ENCODE measurements at regions not wholly inside any gene's neighbourhood (a gene's known extent, or its start where the extent isn't known, plus 50 kb on each side); places are given as distances from the start of the nearest gene placed in this dataset.
"Not testable (repeated sequence)": the region's sequence is repeated elsewhere in the genome, so short reads cannot be mapped to it uniquely, and the experiment has no call there.

DNA sequence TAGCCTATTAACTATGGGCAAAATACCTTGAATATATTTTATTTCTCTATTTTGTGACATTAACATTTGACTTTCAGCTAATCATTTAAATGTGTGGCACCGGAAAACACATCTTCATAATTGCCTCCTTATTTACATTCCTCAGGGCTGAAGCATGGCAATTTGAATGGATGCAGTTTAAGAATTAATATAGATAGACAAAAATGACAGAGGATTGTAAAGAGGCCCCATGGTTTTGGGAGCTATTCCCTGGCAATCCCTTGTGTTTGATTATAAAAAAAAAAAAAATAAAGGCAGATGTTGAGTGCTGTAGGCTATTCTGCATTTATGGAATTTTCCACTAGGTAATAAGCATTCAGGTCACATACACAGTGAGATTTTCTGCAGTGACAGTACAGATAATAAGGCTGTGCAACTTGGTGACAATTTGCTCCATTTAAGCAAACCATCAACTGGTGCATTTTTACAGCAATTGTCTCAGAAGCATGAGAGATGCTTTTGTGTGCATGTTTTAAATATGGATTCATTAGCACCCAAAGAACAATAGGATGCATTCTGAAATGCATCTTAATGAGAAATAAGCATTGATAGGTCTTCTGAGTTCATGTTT is 123.2 kb upstream of the SLC38A4 start:
- no peak for DNase-seq

- no peak for DNase-seq
Measured at GRCh38 chr12:46950094-46950493, 124.3 kb upstream of the SLC38A4 start.

GRCh38 chr12:46952880-46953483 is 126.4 kb upstream of the PCED1B start:
- no peak for DNase-seq

- DNase-seq = no peak
Measured at GRCh38 chr12:46956451-46957035, 122.9 kb upstream of the PCED1B start.

DNA sequence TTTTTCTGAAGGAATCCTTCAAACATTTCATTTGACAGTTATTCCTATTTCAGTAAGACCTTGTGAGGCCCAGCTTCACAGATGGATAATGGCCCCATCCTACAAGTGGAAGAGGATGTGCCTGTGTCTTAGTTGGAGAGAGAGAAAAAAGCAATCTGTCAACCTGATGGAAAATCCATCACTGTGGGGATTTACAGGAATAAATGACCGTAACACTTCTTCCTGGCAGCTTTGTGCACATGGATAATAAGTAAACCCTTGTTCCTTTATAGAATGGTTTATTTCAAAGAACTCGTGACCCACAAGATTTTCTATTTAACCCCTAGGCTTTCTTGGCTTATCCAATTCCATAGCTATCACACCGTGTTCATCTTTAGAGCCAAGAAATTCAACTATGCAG is 121.4 kb upstream of the PCED1B start:
- DNase-seq = no peak

DNA sequence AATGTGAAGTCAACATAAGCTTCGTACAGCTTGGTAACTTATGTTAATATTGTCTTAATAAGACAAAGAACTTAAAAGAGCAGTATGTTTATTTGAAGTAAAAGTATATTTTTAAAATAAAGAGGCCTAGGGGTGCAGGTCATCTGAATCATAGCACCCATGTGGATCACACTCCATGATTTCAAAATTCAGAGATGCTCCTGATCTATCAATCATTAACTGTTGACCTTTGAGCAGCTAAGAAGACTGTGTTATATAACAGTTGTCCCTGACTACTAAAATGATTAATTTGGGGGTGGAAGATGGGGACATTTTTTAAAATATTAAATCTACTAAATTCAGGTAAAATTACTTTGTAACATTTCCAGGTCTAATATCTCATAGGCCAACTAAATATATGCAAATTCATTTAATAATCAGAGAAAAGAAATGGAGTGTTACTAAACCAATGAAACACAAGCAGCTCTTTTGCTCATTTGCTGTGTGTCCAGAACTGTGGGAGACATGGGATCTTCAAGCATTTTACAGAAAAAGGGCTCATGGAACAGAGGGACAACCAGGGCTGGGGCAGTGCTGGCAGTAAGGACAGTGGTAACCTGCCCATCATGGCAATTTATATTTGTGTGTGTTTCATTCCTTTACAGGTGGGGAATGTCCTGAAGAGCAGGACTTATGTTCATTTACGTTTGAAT is 120.7 kb upstream of the PCED1B start:
- DNase-seq = no peak

GRCh38 chr12:46959502-46959901 is 119.9 kb upstream of the PCED1B start:
- no peak for DNase-seq

DNA sequence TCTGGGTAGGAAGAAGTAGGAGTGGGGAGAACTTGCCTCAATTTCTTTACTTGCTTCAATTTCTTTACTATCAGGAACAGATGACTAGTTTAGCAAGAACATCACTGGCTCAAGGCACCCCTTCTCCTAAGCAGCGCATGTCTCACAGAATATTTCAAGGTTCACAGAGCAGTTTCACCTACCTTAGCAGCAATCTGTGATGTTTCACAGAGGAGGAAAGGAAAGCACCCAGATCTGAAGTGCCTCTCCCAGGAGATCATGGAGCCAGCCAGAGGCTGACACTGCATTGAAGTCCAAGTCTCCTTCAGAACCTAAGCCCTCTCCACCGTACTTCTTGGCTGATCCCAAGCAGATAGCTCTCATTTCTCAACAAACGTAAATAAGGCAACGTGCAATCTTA is 118.7 kb upstream of the PCED1B start:
- DNase-seq = no peak

- DNase-seq = no peak
Measured at GRCh38 chr12:46963191-46963590, 116.2 kb upstream of the PCED1B start.

- DNase-seq = no peak
Measured at GRCh38 chr12:46963977-46964971, 115.1 kb upstream of the PCED1B start.

GRCh38 chr12:46965137-46965536 is 114.3 kb upstream of the PCED1B start:
- DNase-seq = no peak

- no peak for DNase-seq
Measured at GRCh38 chr12:46965880-46966279, 113.5 kb upstream of the PCED1B start.

- no peak for DNase-seq
Measured at GRCh38 chr12:46970636-46971035, 108.8 kb upstream of the PCED1B start.

GRCh38 chr12:46973937-46974336 is 105.5 kb upstream of the PCED1B start:
- DNase-seq = not testable (repeated sequence)

DNA sequence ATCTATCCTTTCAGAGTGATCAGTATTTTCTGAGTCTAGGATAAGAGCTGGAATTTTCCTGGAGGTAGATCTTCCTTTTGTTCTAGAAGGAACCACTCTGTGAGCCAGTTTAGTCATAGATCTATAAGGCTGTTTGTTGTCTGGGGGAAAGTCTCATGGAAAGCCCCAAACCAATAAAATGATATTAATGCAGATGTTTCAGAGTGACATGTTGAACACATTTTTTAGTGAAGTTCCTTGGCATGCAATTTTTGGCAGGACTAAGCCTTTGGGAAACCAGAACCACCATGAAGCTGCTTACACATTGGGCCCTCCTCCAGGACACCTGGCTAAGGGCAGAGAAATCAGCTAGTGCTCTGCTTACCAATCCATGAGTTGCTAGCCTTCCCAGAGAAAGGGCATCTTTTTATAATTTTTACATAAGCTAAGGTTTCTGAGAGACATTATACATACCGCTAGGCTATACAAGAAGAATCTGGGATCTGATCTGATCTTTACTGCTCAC is 101.5 kb upstream of the PCED1B start:
- no peak for DNase-seq

- no peak for DNase-seq
Measured at GRCh38 chr12:46981622-46982021, 97.8 kb upstream of the PCED1B start.

DNA sequence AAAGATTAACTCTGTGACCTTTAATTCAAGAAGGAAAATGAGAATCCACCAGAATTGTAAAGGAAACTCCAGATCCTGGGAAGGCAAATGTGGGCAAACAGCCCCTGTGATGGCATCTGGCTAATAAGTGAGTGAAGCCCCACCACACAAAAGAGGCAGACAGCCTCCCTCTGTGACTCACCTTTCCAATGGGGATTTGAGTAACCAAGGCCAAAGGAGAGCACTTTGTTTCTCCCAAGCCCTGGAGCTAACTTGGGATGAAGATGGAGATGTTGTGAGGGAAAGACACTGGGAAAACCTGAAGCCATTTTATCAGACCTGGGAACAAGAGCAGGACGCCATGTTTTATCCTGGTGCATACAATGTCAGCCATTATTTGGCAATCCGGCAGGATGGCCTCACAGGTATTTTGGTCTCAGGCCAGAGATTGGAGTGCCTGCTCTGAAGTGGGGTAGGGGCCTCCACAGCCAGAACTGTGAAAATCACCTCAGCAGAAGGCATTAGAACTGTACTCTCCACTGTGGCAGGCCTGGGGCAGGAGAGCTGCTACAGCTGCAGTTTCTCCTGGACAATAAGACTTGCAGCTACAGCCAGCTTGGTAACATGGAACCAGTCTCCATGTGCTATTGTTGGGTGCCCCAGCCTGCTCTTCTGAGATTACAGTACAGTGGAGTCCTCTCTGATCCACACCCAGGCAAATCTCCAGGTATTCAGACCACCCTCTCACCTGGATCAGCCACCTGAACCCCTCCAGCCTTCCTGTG is 96.6 kb upstream of the PCED1B start:
- no peak for DNase-seq

DNA sequence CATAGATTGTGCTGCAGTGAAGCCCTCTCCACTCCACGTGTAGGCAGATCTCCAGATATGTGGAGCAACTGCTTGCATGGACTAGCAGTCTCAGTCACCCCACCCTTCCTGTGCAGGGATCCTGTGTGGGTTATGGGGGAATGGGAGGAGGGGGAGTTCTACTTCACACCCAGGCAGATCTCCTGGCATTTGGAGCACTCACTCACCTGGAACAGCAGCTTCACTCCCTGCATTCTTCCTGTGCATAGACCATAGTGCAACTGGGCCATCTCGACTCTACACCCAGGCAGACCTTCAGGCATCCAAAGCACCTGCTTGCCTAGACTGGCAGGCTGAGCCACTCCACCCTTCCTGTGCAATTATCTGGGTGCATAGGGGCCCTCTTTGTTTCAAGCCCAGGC is 96.0 kb upstream of the PCED1B start:
- no peak for DNase-seq

- peak; percentile 32 for DNase-seq
Measured at GRCh38 chr12:46983959-46984841, 95.2 kb upstream of the PCED1B start.

DNA sequence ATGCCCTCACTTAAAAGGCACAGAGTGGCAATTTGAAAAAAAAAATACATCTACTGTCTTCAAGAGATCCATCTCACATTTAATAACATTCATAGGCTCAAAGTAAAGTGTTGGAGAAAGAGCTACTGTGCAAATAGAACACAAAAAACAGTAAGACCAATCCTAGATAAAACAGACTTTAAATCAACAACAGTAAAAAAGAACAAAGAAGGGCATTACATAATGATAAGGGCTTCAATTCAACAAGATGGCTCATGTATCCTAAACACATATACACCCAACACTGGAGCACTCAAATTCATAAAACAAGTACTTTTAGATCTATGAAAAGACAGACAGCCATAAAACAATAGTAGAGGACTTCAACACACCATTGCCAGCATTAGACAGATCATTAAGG is 93.6 kb upstream of the PCED1B start:
- DNase-seq = no peak

GRCh38 chr12:46988122-46988521 is 91.3 kb upstream of the PCED1B start:
- not testable (repeated sequence) for DNase-seq

All from NCI-H510A treated with DMSO at 0.1 percent for 48 hours (cell line).